SJSA1 (cell line): ENCODE measurements at regions not wholly inside any gene's neighbourhood (a gene's known extent, or its start where the extent isn't known, plus 50 kb on each side); places are given as distances from the start of the nearest gene placed in this dataset.
"Not testable (repeated sequence)": the region's sequence is repeated elsewhere in the genome, so short reads cannot be mapped to it uniquely, and the experiment has no call there.

Experiments used
- DNase-seq, 2 experiments: peaks; one replicate each; pipeline ENCODE4 v3.0.0-alpha.2; 2015 to 2020; ENCODE audit warnings: low spot score in 2 of 2, low read depth in 1 of 2
- H3K27ac ChIP-seq: fragments of 250-450 bp; sonication (Bioruptor Pico); 2 replicates; pipeline ENCODE4 v1.5.1; 2020; ENCODE audit warnings: mild to moderate bottlenecking, moderate library complexity
- H3K27me3 ChIP-seq: fragments of 250-450 bp; sonication (Bioruptor Pico); replicated peaks from 2 replicates; pipeline ENCODE4 v1.5.1; 2020; ENCODE audit warnings: mild to moderate bottlenecking, moderate library complexity
- H3K36me3 ChIP-seq: fragments of 250-450 bp; sonication (Bioruptor Pico); 2 replicates; pipeline ENCODE4 v1.5.1; 2020; ENCODE audit warnings: mild to moderate bottlenecking
- H3K4me1 ChIP-seq: fragments of 250-450 bp; sonication (Bioruptor Pico); replicated peaks from 2 replicates; pipeline ENCODE4 v1.6.1; 2021; ENCODE audit warnings: mild to moderate bottlenecking
- H3K4me3 ChIP-seq: fragments of 250-450 bp; sonication (Bioruptor Pico); 2 replicates; pipeline ENCODE4 v1.5.1; 2020; ENCODE audit warnings: mild to moderate bottlenecking
- H3K9me3 ChIP-seq: fragments of 250-450 bp; sonication (Bioruptor Pico); replicated peaks from 2 replicates; pipeline ENCODE4 v1.5.1; 2020; ENCODE audit warnings: mild to moderate bottlenecking

GRCh38 chr22:22193923-22194322 lies 50.7 kb upstream of the VPREB1 start:
- H3K4me3 ChIP-seq, result no peak overlapping the region

GRCh38 chr22:22193462-22193861 lies 51.1 kb upstream of the VPREB1 start:
- H3K27ac ChIP-seq, H3K4me3 ChIP-seq, DNase-seq: not testable (repeated sequence)

More at GRCh38 chr22:22193923-22194322, 50.7 kb upstream of the VPREB1 start:
- H3K27ac ChIP-seq, result no peak overlapping the region
- no peak for DNase-seq
- H3K4me1 ChIP-seq, result no peaks in the 10 kb centered on the region
- peaks cover 3% of the 10 kb centered on the region; the same call in 1 of the 2 replicates for H3K27me3 ChIP-seq
- no peaks in the 10 kb centered on the region for H3K9me3 ChIP-seq
- H3K36me3 ChIP-seq, result no peaks in the 10 kb centered on the region

GRCh38 chr22:22193006-22193405 lies 51.6 kb upstream of the VPREB1 start:
- H3K4me3 ChIP-seq, DNase-seq, H3K9me3 ChIP-seq, H3K27me3 ChIP-seq, H3K27ac ChIP-seq, H3K4me1 ChIP-seq, H3K36me3 ChIP-seq: not testable (repeated sequence)

More at GRCh38 chr22:22193462-22193861, 51.1 kb upstream of the VPREB1 start:
- not testable (repeated sequence) for H3K36me3 ChIP-seq, H3K9me3 ChIP-seq, H3K4me1 ChIP-seq, H3K27me3 ChIP-seq

- H3K36me3 ChIP-seq, H3K4me1 ChIP-seq, DNase-seq, H3K4me3 ChIP-seq, H3K27ac ChIP-seq, H3K9me3 ChIP-seq: not testable (repeated sequence)
- peaks cover 23% of the 10 kb centered on the region for H3K27me3 ChIP-seq
These were observed 54.8 kb upstream of the VPREB1 start for GRCh38 chr22:22189796-22190195.

GRCh38 chr22:22187863-22188262 lies 56.7 kb upstream of the VPREB1 start:
- H3K4me1 ChIP-seq, H3K36me3 ChIP-seq, H3K9me3 ChIP-seq, H3K4me3 ChIP-seq, DNase-seq, H3K27ac ChIP-seq: not testable (repeated sequence)
- H3K27me3 ChIP-seq, result peaks cover 34% of the 10 kb centered on the region

GRCh38 chr22:22187299-22187698 lies 57.3 kb upstream of the VPREB1 start:
- no peaks in the 10 kb centered on the region for H3K36me3 ChIP-seq
- no peaks in the 10 kb centered on the region for H3K9me3 ChIP-seq
- DNase-seq, result no peak
- no peaks in the 10 kb centered on the region for H3K4me1 ChIP-seq
- no peak overlapping the region for H3K27ac ChIP-seq
- peaks cover 36% of the 10 kb centered on the region for H3K27me3 ChIP-seq
- no peak overlapping the region for H3K4me3 ChIP-seq

GRCh38 chr22:22185844-22186499 lies 58.6 kb upstream of the VPREB1 start:
- no peak overlapping the region for H3K4me3 ChIP-seq
- H3K4me1 ChIP-seq, result no peaks in the 10 kb centered on the region
- peaks cover 41% of the 10 kb centered on the region for H3K27me3 ChIP-seq
- no peaks in the 10 kb centered on the region for H3K9me3 ChIP-seq
- H3K36me3 ChIP-seq, result no peaks in the 10 kb centered on the region
- no peak for DNase-seq
- no peak overlapping the region for H3K27ac ChIP-seq

GRCh38 chr22:22185217-22185616 lies 59.4 kb upstream of the VPREB1 start:
- Histone ChIP-seq H3K9me3 (no peaks in the 10 kb centered on the region), H3K4me1 (no peaks in the 10 kb centered on the region), H3K27ac (no peak overlapping the region), H3K36me3 (no peaks in the 10 kb centered on the region), H3K4me3 (no peak overlapping the region), H3K27me3 (peaks cover 41% of the 10 kb centered on the region)
- DNase-seq, result no peak

- H3K4me1 ChIP-seq, result no peaks in the 10 kb centered on the region
- H3K4me3 ChIP-seq, result no peak overlapping the region
- no peaks in the 10 kb centered on the region for H3K36me3 ChIP-seq
- peaks cover 41% of the 10 kb centered on the region for H3K27me3 ChIP-seq
- H3K27ac ChIP-seq, result no peak overlapping the region
- no peaks in the 10 kb centered on the region for H3K9me3 ChIP-seq
- no peak for DNase-seq
These were observed 60.2 kb upstream of the VPREB1 start for GRCh38 chr22:22184277-22184807.

GRCh38 chr22:22182990-22183264 lies 61.7 kb upstream of the VPREB1 start:
- no peak for DNase-seq
- H3K4me3 ChIP-seq, result no peak overlapping the region
- no peak overlapping the region for H3K27ac ChIP-seq
- H3K9me3 ChIP-seq, result no peaks in the 10 kb centered on the region
- no peaks in the 10 kb centered on the region for H3K4me1 ChIP-seq
- H3K36me3 ChIP-seq, result no peaks in the 10 kb centered on the region
- H3K27me3 ChIP-seq, result peaks cover 44% of the 10 kb centered on the region

GRCh38 chr22:22182218-22182989 lies 62.2 kb upstream of the VPREB1 start:
- Histone ChIP-seq H3K27me3 (peaks cover 41% of the 10 kb centered on the region), H3K27ac (no peak overlapping the region), H3K4me1 (no peaks in the 10 kb centered on the region), H3K9me3 (no peaks in the 10 kb centered on the region), H3K36me3 (no peaks in the 10 kb centered on the region), H3K4me3 (no peak overlapping the region)
- DNase-seq, result no peak

- DNase-seq, result no peak
- H3K9me3 ChIP-seq, result no peaks in the 10 kb centered on the region
- no peak overlapping the region for H3K4me3 ChIP-seq
- H3K4me1 ChIP-seq, result no peaks in the 10 kb centered on the region
- no peak overlapping the region for H3K27ac ChIP-seq
- H3K36me3 ChIP-seq, result no peaks in the 10 kb centered on the region
- peaks cover 35% of the 10 kb centered on the region for H3K27me3 ChIP-seq
These were observed 63.2 kb upstream of the VPREB1 start for GRCh38 chr22:22181341-22181850.

GRCh38 chr22:22180738-22181285 lies 63.8 kb upstream of the VPREB1 start:
- Histone ChIP-seq H3K27me3 (peaks cover 34% of the 10 kb centered on the region), H3K27ac (no peak overlapping the region), H3K36me3 (no peaks in the 10 kb centered on the region), H3K9me3 (no peaks in the 10 kb centered on the region), H3K4me3 (no peak overlapping the region), H3K4me1 (no peaks in the 10 kb centered on the region)
- no peak for DNase-seq

- no peak for DNase-seq
- H3K27me3 ChIP-seq, result peaks cover 31% of the 10 kb centered on the region
- no peaks in the 10 kb centered on the region for H3K4me1 ChIP-seq
- H3K9me3 ChIP-seq, result no peaks in the 10 kb centered on the region
- H3K4me3 ChIP-seq, result no peak overlapping the region
- no peak overlapping the region for H3K27ac ChIP-seq
- no peaks in the 10 kb centered on the region for H3K36me3 ChIP-seq
These were observed 64.7 kb upstream of the VPREB1 start for GRCh38 chr22:22179858-22180257.
